ENCODE measurements at regions not wholly inside any gene's neighbourhood (a gene's known extent, or its start where the extent isn't known, plus 50 kb on each side); places are given as distances from the start of the nearest gene placed in this dataset.
A peak's percentile ranks its signal among the peaks of the same experiment; 100 is the strongest.

GRCh38 chr12:89992668-89993451 lies 284.2 kb upstream of the ATP2B1 start:
- no peak overlapping the region for H3K27ac ChIP-seq (ENCODE audit: low read depth, low read length)

GRCh38 chr12:89991807-89992590 lies 283.4 kb upstream of the ATP2B1 start:
- Histone ChIP-seq H3K27ac (ENCODE audit: low read depth, low read length) (no peak overlapping the region), H3K27me3 (ENCODE audit: insufficient read depth, low read length, poor library complexity, severe bottlenecking) (no peaks in the 10 kb centered on the region), H3K36me3 (ENCODE audit: insufficient read depth, low read length) (no peaks in the 10 kb centered on the region), H3K4me1 (ENCODE audit: insufficient read depth, low read length) (peaks cover 6% of the 10 kb centered on the region), H3K9me3 (ENCODE audit: low read length) (no peaks in the 10 kb centered on the region), H3K4me3 (ENCODE audit: low read length) (no peak overlapping the region)
- Mint-ChIP-seq H3K36me3 (peaks cover 0 to 4% (median 0%) of the 10 kb centered on the region in 3 donors), H3K27ac (peak overlapping the region in 2 of 8 donors; percentile 10 to 11), H3K4me1 (peaks cover 18 to 35% (median 28%) of the 10 kb centered on the region in 3 donors), H3K4me3 (peak overlapping the region in 1 of 7 donors; percentile 4), H3K9me3 (peaks cover 0 to 3% (median 0%) of the 10 kb centered on the region in 5 donors), H3K27me3 (no peaks in the 10 kb centered on the region)
- CTCF ChIA-PET: interaction anchor here (1.1 kb wide), 1 partner anchor 128 kb away, joined by 3 read pairs; no protein-coding TSS in a partner anchor
- no peak for DNase-seq
- POLR2A ChIA-PET: no interaction called here

More at GRCh38 chr12:89992668-89993451, 284.2 kb upstream of the ATP2B1 start:
- CTCF ChIA-PET: no interaction called here
- Mint-ChIP-seq H3K4me1 (peaks cover 18 to 35% (median 28%) of the 10 kb centered on the region in 3 donors), H3K36me3 (peaks cover 0 to 4% (median 0%) of the 10 kb centered on the region in 3 donors), H3K27me3 (no peaks in the 10 kb centered on the region), H3K9me3 (peaks cover 0 to 3% (median 0%) of the 10 kb centered on the region in 5 donors), H3K4me3 (peak overlapping the region in 1 of 7 donors; percentile 4), H3K27ac (peak overlapping the region in 3 of 8 donors; percentile 1 to 31 (median 11))
- Histone ChIP-seq H3K4me3 (ENCODE audit: low read length) (no peak overlapping the region), H3K27me3 (ENCODE audit: insufficient read depth, low read length, poor library complexity, severe bottlenecking) (no peaks in the 10 kb centered on the region), H3K4me1 (ENCODE audit: insufficient read depth, low read length) (peaks cover 6% of the 10 kb centered on the region), H3K36me3 (ENCODE audit: insufficient read depth, low read length) (no peaks in the 10 kb centered on the region), H3K9me3 (ENCODE audit: low read length) (no peaks in the 10 kb centered on the region)
- POLR2A ChIA-PET: interaction anchor here (1.0 kb wide), 1 partner anchor 284 kb away, joined by 3 read pairs; the partner anchor contains the start of gene ATP2B1
- no peak for DNase-seq

- Mint-ChIP-seq H3K4me1 (peaks cover 18 to 26% (median 25%) of the 10 kb centered on the region in 3 donors), H3K36me3 (no peaks in the 10 kb centered on the region), H3K4me3 (no peak overlapping the region), H3K27ac (no peak overlapping the region), H3K9me3 (peaks cover 0 to 3% (median 0%) of the 10 kb centered on the region in 5 donors), H3K27me3 (peaks cover 0 to 3% of the 10 kb centered on the region in 2 donors)
- CTCF ChIA-PET: interaction anchor here (1.1 kb wide), 1 partner anchor 8 kb away, joined by 3 read pairs; no protein-coding TSS in a partner anchor
- Histone ChIP-seq H3K4me3 (ENCODE audit: low read length) (no peak overlapping the region), H3K36me3 (ENCODE audit: insufficient read depth, low read length) (no peaks in the 10 kb centered on the region), H3K27ac (ENCODE audit: low read depth, low read length) (no peak overlapping the region), H3K27me3 (ENCODE audit: insufficient read depth, low read length, poor library complexity, severe bottlenecking) (no peaks in the 10 kb centered on the region), H3K9me3 (ENCODE audit: low read length) (no peaks in the 10 kb centered on the region), H3K4me1 (ENCODE audit: insufficient read depth, low read length) (peaks cover 6% of the 10 kb centered on the region)
- POLR2A ChIA-PET: no interaction called here
- DNase-seq: no peak
Observed at GRCh38 chr12:89988188-89988915, 279.7 kb upstream of the ATP2B1 start.

GRCh38 chr12:89985935-89986334 lies 277.3 kb upstream of the ATP2B1 start:
- no peak overlapping the region for H3K27ac ChIP-seq (ENCODE audit: low read depth, low read length)
- H3K9me3 ChIP-seq (ENCODE audit: low read length): no peaks in the 10 kb centered on the region
- H3K36me3 ChIP-seq (ENCODE audit: insufficient read depth, low read length): no peaks in the 10 kb centered on the region
- Mint-ChIP-seq H3K36me3 (no peaks in the 10 kb centered on the region), H3K9me3 (peaks cover 0 to 3% (median 0%) of the 10 kb centered on the region in 5 donors), H3K27me3 (peaks cover 0 to 3% of the 10 kb centered on the region in 2 donors), H3K4me1 (peaks cover 0 to 1% (median under 1%) of the 10 kb centered on the region in 3 donors), H3K4me3 (no peak overlapping the region), H3K27ac (no peak overlapping the region)
- H3K27me3 ChIP-seq (ENCODE audit: insufficient read depth, low read length, poor library complexity, severe bottlenecking): no peaks in the 10 kb centered on the region
- H3K4me1 ChIP-seq (ENCODE audit: insufficient read depth, low read length): no peaks in the 10 kb centered on the region
- ChIA-PET CTCF (no interaction called here), POLR2A (interaction anchor here (0.5 kb wide), 1 partner anchor 550 kb away, joined by 3 read pairs; no protein-coding TSS in a partner anchor)
- no peak overlapping the region for H3K4me3 ChIP-seq (ENCODE audit: low read length)
- DNase-seq: no peak

DNA sequence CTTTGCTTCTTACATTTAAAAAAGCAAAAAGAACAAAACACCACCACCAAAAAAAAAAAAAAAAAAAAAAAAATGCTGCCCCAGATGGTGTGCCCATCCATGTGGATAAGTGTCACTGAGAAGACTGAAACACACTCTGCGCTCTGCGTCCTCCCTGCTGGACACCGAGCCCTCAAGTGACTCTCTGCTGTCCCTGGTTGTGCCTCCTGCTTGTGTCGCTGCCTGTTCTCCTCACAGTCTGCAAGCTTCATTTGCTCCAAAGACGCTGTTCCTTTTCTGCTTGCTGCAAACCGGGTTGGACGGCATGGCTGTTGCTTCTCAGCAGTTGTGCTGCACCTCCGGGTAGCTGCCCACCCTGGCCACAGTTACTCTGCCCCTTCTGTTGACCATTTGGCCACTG lies 276.2 kb upstream of the ATP2B1 start:
- ChIA-PET POLR2A (no interaction called here), CTCF (no interaction called here)
- H3K27ac Mint-ChIP-seq: peak overlapping the region in 1 of 8 donors; percentile 61
- no peak for DNase-seq
- H3K4me1 ChIP-seq (ENCODE audit: insufficient read depth, low read length): no peaks in the 10 kb centered on the region
- H3K9me3 ChIP-seq (ENCODE audit: low read length): no peaks in the 10 kb centered on the region
- H3K36me3 Mint-ChIP-seq: no peaks in the 10 kb centered on the region
- H3K27me3 Mint-ChIP-seq: peaks cover 0 to 3% of the 10 kb centered on the region in 2 donors
- H3K27me3 ChIP-seq (ENCODE audit: insufficient read depth, low read length, poor library complexity, severe bottlenecking): no peaks in the 10 kb centered on the region
- no peaks in the 10 kb centered on the region for H3K4me1 Mint-ChIP-seq
- H3K4me3 Mint-ChIP-seq: no peak overlapping the region
- H3K9me3 Mint-ChIP-seq: peaks cover 0 to 3% (median 0%) of the 10 kb centered on the region in 5 donors
- H3K4me3 ChIP-seq (ENCODE audit: low read length): no peak overlapping the region
- no peak overlapping the region for H3K27ac ChIP-seq (ENCODE audit: low read depth, low read length)
- H3K36me3 ChIP-seq (ENCODE audit: insufficient read depth, low read length): no peaks in the 10 kb centered on the region

DNA sequence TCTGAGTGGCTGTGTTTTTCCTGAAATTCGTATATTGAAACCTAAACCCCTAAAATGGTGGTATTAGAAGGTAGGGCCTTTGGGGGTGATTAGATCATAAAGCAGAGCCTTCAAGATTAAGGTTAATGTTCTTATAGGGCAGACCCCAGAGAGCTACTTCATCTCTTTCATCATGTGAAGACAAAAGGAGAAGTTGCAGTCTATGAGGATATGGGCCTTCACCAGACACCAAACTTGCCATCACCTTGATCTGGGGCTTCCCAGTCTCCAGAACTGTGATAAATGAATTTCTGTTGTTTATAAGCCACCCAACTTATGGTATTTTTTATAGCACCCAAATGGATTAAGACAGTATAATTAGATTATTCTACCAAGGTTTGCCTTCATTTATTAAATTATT lies 275.0 kb upstream of the ATP2B1 start:
- ChIA-PET POLR2A (no interaction called here), CTCF (no interaction called here)
- Mint-ChIP-seq H3K4me3 (no peak overlapping the region), H3K36me3 (no peaks in the 10 kb centered on the region), H3K9me3 (no peaks in the 10 kb centered on the region), H3K27ac (no peak overlapping the region), H3K4me1 (no peaks in the 10 kb centered on the region), H3K27me3 (peaks cover 0 to 3% of the 10 kb centered on the region in 2 donors)
- no peaks in the 10 kb centered on the region for H3K9me3 ChIP-seq (ENCODE audit: low read length)
- no peak overlapping the region for H3K27ac ChIP-seq (ENCODE audit: low read depth, low read length)
- no peak for DNase-seq
- H3K4me3 ChIP-seq (ENCODE audit: low read length): no peak overlapping the region
- no peaks in the 10 kb centered on the region for H3K36me3 ChIP-seq (ENCODE audit: insufficient read depth, low read length)
- H3K27me3 ChIP-seq (ENCODE audit: insufficient read depth, low read length, poor library complexity, severe bottlenecking): no peaks in the 10 kb centered on the region
- H3K4me1 ChIP-seq (ENCODE audit: insufficient read depth, low read length): no peaks in the 10 kb centered on the region

DNA sequence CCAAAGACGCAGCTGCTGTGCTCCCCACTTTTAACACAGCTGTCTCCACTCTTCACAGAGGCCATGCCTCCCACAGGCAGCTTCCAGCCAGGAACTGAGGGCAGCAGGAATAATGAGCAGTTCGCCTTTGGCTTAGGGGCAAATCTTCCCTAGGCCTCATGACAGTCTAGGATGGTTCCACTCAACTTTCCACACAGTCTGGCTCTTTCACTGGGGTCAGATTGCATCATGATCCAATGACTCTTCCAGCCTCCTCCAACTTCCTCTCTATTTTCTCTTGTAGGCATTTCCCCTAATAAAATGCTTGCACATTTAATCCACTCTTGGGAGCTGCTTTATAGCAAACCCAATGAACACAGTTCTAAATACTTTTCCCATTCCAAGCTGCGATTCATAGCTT lies 271.6 kb upstream of the ATP2B1 start:
- POLR2A ChIA-PET: no interaction called here
- no peaks in the 10 kb centered on the region for H3K36me3 ChIP-seq (ENCODE audit: insufficient read depth, low read length)
- Mint-ChIP-seq H3K36me3 (peaks cover 0 to 2% (median 0%) of the 10 kb centered on the region in 3 donors), H3K27me3 (peaks cover 0 to 3% of the 10 kb centered on the region in 2 donors), H3K9me3 (no peaks in the 10 kb centered on the region), H3K4me1 (peaks cover 3 to 4% (median 4%) of the 10 kb centered on the region in 3 donors), H3K4me3 (no peak overlapping the region), H3K27ac (peak overlapping the region in 1 of 8 donors; percentile 6)
- CTCF ChIA-PET: interaction anchor here (0.7 to 1.2 kb wide), 2 partner anchors 8 to 495 kb away, joined by 3 read pairs; no protein-coding TSS in a partner anchor
- H3K27me3 ChIP-seq (ENCODE audit: insufficient read depth, low read length, poor library complexity, severe bottlenecking): no peaks in the 10 kb centered on the region
- H3K4me3 ChIP-seq (ENCODE audit: low read length): no peak overlapping the region
- H3K4me1 ChIP-seq (ENCODE audit: insufficient read depth, low read length): no peaks in the 10 kb centered on the region
- no peak overlapping the region for H3K27ac ChIP-seq (ENCODE audit: low read depth, low read length)
- H3K9me3 ChIP-seq (ENCODE audit: low read length): no peaks in the 10 kb centered on the region
- no peak for DNase-seq

All from CD8-positive, alpha-beta memory T cell (primary cell).